Activated CD4-positive, alpha-beta memory T cell treated with anti-CD3 and anti-CD28 coated beads for 36 hours (primary cell): ENCODE measurements at regions not wholly inside any gene's neighbourhood (a gene's known extent, or its start where the extent isn't known, plus 50 kb on each side); places are given as distances from the start of the nearest gene placed in this dataset.

Experiments
- CTCF ChIA-PET: fragments of 350-600 bp; sonication (Branson Sonifier 250); formaldehyde crosslinking; loops from one replicate; lab custom pipeline; 2021; ENCODE audit warnings: antibody characterized with exemption, inconsistent platforms; lab: Charles Lee
- POLR2A ChIA-PET: fragments of 350-600 bp; sonication (Branson Sonifier 250); formaldehyde crosslinking; loops from one replicate; lab custom pipeline; 2021; ENCODE audit warnings: antibody characterized with exemption; lab: Charles Lee
- DNase-seq: peaks from one replicate; pipeline ENCODE4 v3.0.0-alpha.2; 2020
- H3K27ac Mint-ChIP-seq: one replicate; pipeline ENCODE4 v1.8.0; 2021; ENCODE audit warnings: mixed read lengths
- H3K27me3 Mint-ChIP-seq: one replicate; pipeline ENCODE4 v1.8.0; 2021; ENCODE audit warnings: mixed read lengths
- H3K36me3 Mint-ChIP-seq: one replicate; pipeline ENCODE4 v1.8.0; 2021; ENCODE audit warnings: mixed read lengths
- H3K4me1 Mint-ChIP-seq: one replicate; pipeline ENCODE4 v1.8.0; 2021; ENCODE audit warnings: low read depth, mixed read lengths
- H3K4me3 Mint-ChIP-seq: one replicate; pipeline ENCODE4 v1.8.0; 2021; ENCODE audit warnings: mild to moderate bottlenecking, mixed read lengths
- H3K9me3 Mint-ChIP-seq: one replicate; pipeline ENCODE4 v1.8.0; 2021; ENCODE audit warnings: mixed read lengths
- intact Hi-C: fragments of 100-400 bp; cut with micrococcal nuclease; formaldehyde crosslinking; loops from one replicate; pipeline ENCODE4 v1.15.1; 2023

GRCh38 chr12:125518074-125518473 lies 452.8 kb downstream of the AACS start:
- no peak for DNase-seq
- peaks cover 11% of the 10 kb centered on the region for H3K9me3 Mint-ChIP-seq
- POLR2A ChIA-PET, result no interaction called here
- H3K27ac Mint-ChIP-seq, result no peak overlapping the region
- H3K4me3 Mint-ChIP-seq, result no peak overlapping the region
- CTCF ChIA-PET, result no interaction called here
- no peaks in the 10 kb centered on the region for H3K36me3 Mint-ChIP-seq
- intact Hi-C loops, result no loop called here
- no peaks in the 10 kb centered on the region for H3K27me3 Mint-ChIP-seq
- H3K4me1 Mint-ChIP-seq, result no peaks in the 10 kb centered on the region

- peaks cover 19% of the 10 kb centered on the region for H3K9me3 Mint-ChIP-seq
- POLR2A ChIA-PET, result no interaction called here
- no peaks in the 10 kb centered on the region for H3K27me3 Mint-ChIP-seq
- H3K4me3 Mint-ChIP-seq, result no peak overlapping the region
- H3K36me3 Mint-ChIP-seq, result no peaks in the 10 kb centered on the region
- no peak overlapping the region for H3K27ac Mint-ChIP-seq
- DNase-seq, result no peak
- H3K4me1 Mint-ChIP-seq, result no peaks in the 10 kb centered on the region
- CTCF ChIA-PET, result no interaction called here
- intact Hi-C loops, result no loop called here
Measured at GRCh38 chr12:125519026-125519651, 453.9 kb downstream of the AACS start.

GRCh38 chr12:125525879-125526278 lies 460.6 kb downstream of the AACS start:
- Mint-ChIP-seq H3K4me3 (no peak overlapping the region), H3K27me3 (no peaks in the 10 kb centered on the region), H3K27ac (no peak overlapping the region), H3K4me1 (no peaks in the 10 kb centered on the region), H3K9me3 (peaks cover 19% of the 10 kb centered on the region), H3K36me3 (no peaks in the 10 kb centered on the region)
- DNase-seq, result no peak
- intact Hi-C loops, result no loop called here
- ChIA-PET POLR2A (no interaction called here), CTCF (no interaction called here)

- no peaks in the 10 kb centered on the region for H3K36me3 Mint-ChIP-seq
- POLR2A ChIA-PET, result no interaction called here
Measured at GRCh38 chr12:125528281-125528680, 463.0 kb downstream of the AACS start.

GRCh38 chr12:125530201-125530600 lies 465.0 kb downstream of the AACS start:
- no peaks in the 10 kb centered on the region for H3K9me3 Mint-ChIP-seq
- CTCF ChIA-PET, result no interaction called here
- no peaks in the 10 kb centered on the region for H3K36me3 Mint-ChIP-seq
- no peaks in the 10 kb centered on the region for H3K4me1 Mint-ChIP-seq
- H3K27ac Mint-ChIP-seq, result no peak overlapping the region
- intact Hi-C loops, result loop anchor here (5.0 kb wide), 1 partner anchor 1342 kb away; no protein-coding TSS in a partner anchor
- POLR2A ChIA-PET, result no interaction called here
- H3K4me3 Mint-ChIP-seq, result no peak overlapping the region
- no peak for DNase-seq
- peaks cover 2% of the 10 kb centered on the region for H3K27me3 Mint-ChIP-seq

More at GRCh38 chr12:125528281-125528680, 463.0 kb downstream of the AACS start:
- DNase-seq, result no peak
- no peak overlapping the region for H3K4me3 Mint-ChIP-seq
- intact Hi-C loops, result no loop called here
- H3K4me1 Mint-ChIP-seq, result no peaks in the 10 kb centered on the region
- H3K9me3 Mint-ChIP-seq, result peaks cover 6% of the 10 kb centered on the region
- no peak overlapping the region for H3K27ac Mint-ChIP-seq
- H3K27me3 Mint-ChIP-seq, result peaks cover 2% of the 10 kb centered on the region
- CTCF ChIA-PET, result no interaction called here

GRCh38 chr12:125530876-125531275 lies 465.6 kb downstream of the AACS start:
- Mint-ChIP-seq H3K9me3 (no peaks in the 10 kb centered on the region), H3K27me3 (peaks cover 2% of the 10 kb centered on the region), H3K27ac (no peak overlapping the region), H3K36me3 (no peaks in the 10 kb centered on the region), H3K4me1 (no peaks in the 10 kb centered on the region), H3K4me3 (no peak overlapping the region)
- intact Hi-C loops, result loop anchor here (5.0 kb wide), 1 partner anchor 1341 kb away; no protein-coding TSS in a partner anchor
- ChIA-PET POLR2A (no interaction called here), CTCF (no interaction called here)
- no peak for DNase-seq

GRCh38 chr12:125531574-125531973 lies 466.3 kb downstream of the AACS start:
- no peak for DNase-seq
- intact Hi-C loops, result loop anchor here (5.0 kb wide), 1 partner anchor 1341 kb away; no protein-coding TSS in a partner anchor
- Mint-ChIP-seq H3K27me3 (peaks cover 2% of the 10 kb centered on the region), H3K27ac (no peak overlapping the region), H3K9me3 (no peaks in the 10 kb centered on the region), H3K4me1 (no peaks in the 10 kb centered on the region), H3K36me3 (no peaks in the 10 kb centered on the region), H3K4me3 (no peak overlapping the region)
- POLR2A ChIA-PET, result no interaction called here
- CTCF ChIA-PET, result interaction anchor here (0.7 kb wide), 1 partner anchor 657 kb away, joined by 3 read pairs; no protein-coding TSS in a partner anchor

GRCh38 chr12:125533434-125534029 lies 468.3 kb downstream of the AACS start:
- H3K27me3 Mint-ChIP-seq, result peaks cover 2% of the 10 kb centered on the region
- POLR2A ChIA-PET, result no interaction called here
- no peaks in the 10 kb centered on the region for H3K36me3 Mint-ChIP-seq
- intact Hi-C loops, result loop anchor here (5.0 kb wide), 1 partner anchor 1339 kb away; no protein-coding TSS in a partner anchor
- peak; percentile 37 for DNase-seq
- no peak overlapping the region for H3K4me3 Mint-ChIP-seq
- no peaks in the 10 kb centered on the region for H3K4me1 Mint-ChIP-seq
- CTCF ChIA-PET, result no interaction called here
- no peak overlapping the region for H3K27ac Mint-ChIP-seq
- H3K9me3 Mint-ChIP-seq, result no peaks in the 10 kb centered on the region

- intact Hi-C loops, result no loop called here
- DNase-seq, result no peak
- ChIA-PET CTCF (no interaction called here), POLR2A (no interaction called here)
- Mint-ChIP-seq H3K27ac (no peak overlapping the region), H3K4me3 (no peak overlapping the region), H3K9me3 (peaks cover 2% of the 10 kb centered on the region), H3K4me1 (no peaks in the 10 kb centered on the region), H3K36me3 (no peaks in the 10 kb centered on the region), H3K27me3 (no peaks in the 10 kb centered on the region)
Measured at GRCh38 chr12:125538401-125539199, 473.4 kb downstream of the AACS start.

- no peaks in the 10 kb centered on the region for H3K27me3 Mint-ChIP-seq
- H3K36me3 Mint-ChIP-seq, result no peaks in the 10 kb centered on the region
- DNase-seq, result no peak
- intact Hi-C loops, result no loop called here
- CTCF ChIA-PET, result interaction anchor here (1.3 kb wide), 1 partner anchor 12 kb away, joined by 3 read pairs; no protein-coding TSS in a partner anchor
- no peak overlapping the region for H3K4me3 Mint-ChIP-seq
- H3K9me3 Mint-ChIP-seq, result peaks cover 8% of the 10 kb centered on the region
- POLR2A ChIA-PET, result no interaction called here
- H3K4me1 Mint-ChIP-seq, result no peaks in the 10 kb centered on the region
- no peak overlapping the region for H3K27ac Mint-ChIP-seq
Measured at GRCh38 chr12:125540580-125541204, 475.5 kb downstream of the AACS start.

GRCh38 chr12:125544960-125545359 lies 479.7 kb downstream of the AACS start:
- Mint-ChIP-seq H3K27ac (no peak overlapping the region), H3K27me3 (no peaks in the 10 kb centered on the region), H3K4me3 (no peak overlapping the region), H3K4me1 (no peaks in the 10 kb centered on the region), H3K9me3 (peaks cover 8% of the 10 kb centered on the region), H3K36me3 (no peaks in the 10 kb centered on the region)
- intact Hi-C loops, result no loop called here
- ChIA-PET CTCF (no interaction called here), POLR2A (no interaction called here)
- no peak for DNase-seq

- intact Hi-C loops, result no loop called here
- CTCF ChIA-PET, result no interaction called here
- Mint-ChIP-seq H3K27me3 (no peaks in the 10 kb centered on the region), H3K36me3 (no peaks in the 10 kb centered on the region), H3K9me3 (peaks cover 6% of the 10 kb centered on the region), H3K27ac (no peak overlapping the region), H3K4me3 (no peak overlapping the region), H3K4me1 (no peaks in the 10 kb centered on the region)
- no peak for DNase-seq
- POLR2A ChIA-PET, result no interaction called here
Measured at GRCh38 chr12:125549171-125549570, 483.9 kb downstream of the AACS start.
